HCT116 (cell line): ENCODE measurements at regions not wholly inside any gene's neighbourhood (a gene's known extent, or its start where the extent isn't known, plus 50 kb on each side); places are given as distances from the start of the nearest gene placed in this dataset.

Experiments used
- ATAC-seq: fragments of 200-7000 bp; cut with Tn5 transposase; 2 replicates; pipeline ENCODE4 v1.9.1; 2020; ENCODE audit warnings: mild to moderate bottlenecking, moderate library complexity
- BruUV-seq: library from RNA; stranded (reverse); fragments of 400-500 nt; replicated peaks from 2 replicates; lab custom pipeline; 2021; lab: Mats Ljungman, UMichigan
- CTCF ChIA-PET: fragments of 300-600 bp; sonication (Branson Sonifier 250); formaldehyde crosslinking; loops from one replicate; lab custom pipeline; 2021; ENCODE audit warnings: antibody characterized with exemption; lab: Charles Lee
- POLR2A ChIA-PET: fragments of 300-600, 350-600 bp; sonication (Branson Sonifier 250); formaldehyde crosslinking; loops from one replicate; lab custom pipeline; 2021; ENCODE audit warnings: antibody characterized with exemption; lab: Charles Lee
- RAD21 ChIA-PET, 2 experiments: fragments of 300-600 bp; sonication (Branson Sonifier 250); formaldehyde crosslinking; loops; one replicate each; lab custom pipeline; 2023; ENCODE audit warnings: low total read pairs in 2 of 2; ENCODE audit not compliant: uncharacterized antibody in 2 of 2, unreplicated experiment in 2 of 2, low non-redundant PET in 1 of 2; lab: Charles Lee
- DNase-seq: peaks from one replicate; pipeline ENCODE4 v3.0.0-alpha.2; 2010; ENCODE audit warnings: low read depth, low spot score
- H2AFZ ChIP-seq: fragments of 200-600 bp; shearing (Covaris generic), sonication (generic); 2 replicates; pipeline ENCODE4 v1.6.1; 2017; ENCODE audit warnings: low read depth, mixed run types, mixed read lengths, antibody characterized with exemption, low read length; ENCODE audit not compliant: poor library complexity, severe bottlenecking
- H3K27ac ChIP-seq: 2 replicates; pipeline ENCODE4 v1.5.1; 2012; ENCODE audit warnings: low read depth, low read length
- H3K27me3 ChIP-seq: fragments of 200-600 bp; sonication (generic); 2 replicates; pipeline ENCODE4 v1.6.1; 2016; ENCODE audit warnings: mixed run types, low read length, mixed read lengths; ENCODE audit not compliant: insufficient read depth
- H3K36me3 ChIP-seq, 2 experiments: fragments of 200-500 bp in 1 of 2; fragments of 200-600 bp in 1 of 2; sonication (Bioruptor generic) in 1 of 2; sonication (generic) in 1 of 2; 2 replicates each; pipeline versions ENCODE4 v1.5.1 to v1.6.1; 2014 to 2016; ENCODE audit warnings: low read length in 2 of 2, inconsistent platforms in 1 of 2, mixed read lengths in 1 of 2, mixed run types in 1 of 2; ENCODE audit not compliant: insufficient read depth in 2 of 2, control insufficient read depth in 1 of 2
- H3K4me1 ChIP-seq, 2 experiments: fragments of 200-600 bp in 1 of 2; sonication (generic) in 1 of 2; 2 replicates each; pipeline versions ENCODE4 v1.5.1 to v1.6.1; 2012 to 2017; ENCODE audit warnings: low read length in 2 of 2, inconsistent platforms in 1 of 2, mild to moderate bottlenecking in 1 of 2, mixed read lengths in 1 of 2, mixed run types in 1 of 2, moderate library complexity in 1 of 2; ENCODE audit not compliant: insufficient read depth in 2 of 2, control insufficient read depth in 1 of 2
- H3K4me2 ChIP-seq: fragments of 200-600 bp; sonication (generic); 2 replicates; pipeline ENCODE4 v1.6.1; 2017; ENCODE audit warnings: mixed run types, low read length, mixed read lengths
- H3K4me3 ChIP-seq, 2 experiments: fragments of 200-600 bp in 1 of 2; sonication (generic) in 1 of 2; replicated peaks in 1 of 2; 2 replicates each; pipeline ENCODE4 v1.5.1; 2011 to 2016; ENCODE audit warnings: low read length in 2 of 2, control low read depth in 1 of 2, low read depth in 1 of 2, mild to moderate bottlenecking in 1 of 2, mixed read lengths in 1 of 2, mixed run types in 1 of 2
- H3K79me2 ChIP-seq: fragments of 200-600 bp; sonication (generic); 2 replicates; pipeline ENCODE4 v1.6.1; 2017; ENCODE audit warnings: mild to moderate bottlenecking, mixed run types, low read length, moderate library complexity, mixed read lengths; ENCODE audit not compliant: insufficient read depth
- H3K9ac ChIP-seq: fragments of 200-600 bp; sonication (generic); 2 replicates; pipeline ENCODE4 v1.6.1; 2016; ENCODE audit warnings: low read length, mixed read lengths
- H3K9me2 ChIP-seq: fragments of 200-600 bp; sonication (generic), shearing (Covaris generic); 2 replicates; pipeline ENCODE4 v1.6.1; 2017; ENCODE audit warnings: mixed run types, mild to moderate bottlenecking, moderate library complexity; ENCODE audit not compliant: insufficient read depth
- H3K9me3 ChIP-seq, 2 experiments: fragments of 200-500 bp in 1 of 2; fragments of 200-600 bp in 1 of 2; sonication (Bioruptor generic) in 1 of 2; sonication (generic) in 1 of 2; 2 replicates each; pipeline ENCODE4 v1.6.1; 2014 to 2017; ENCODE audit warnings: low read length in 2 of 2, mixed read lengths in 2 of 2, inconsistent platforms in 1 of 2, low read depth in 1 of 2, mild to moderate bottlenecking in 1 of 2, mixed run types in 1 of 2, moderate library complexity in 1 of 2; ENCODE audit not compliant: control insufficient read depth in 1 of 2, insufficient read depth in 1 of 2
- H4K20me1 ChIP-seq: fragments of 200-600 bp; sonication (generic), shearing (Covaris generic); 2 replicates; pipeline ENCODE4 v1.6.1; 2017; ENCODE audit warnings: mixed run types, mild to moderate bottlenecking, moderate library complexity; ENCODE audit not compliant: insufficient read depth
- ATF3 ChIP-seq: IDR thresholded peaks from 2 replicates; pipeline ENCODE4 v1.6.1; 2012
- CEBPB ChIP-seq: IDR thresholded peaks from 2 replicates; pipeline ENCODE4 v1.6.1; 2012; ENCODE audit warnings: low read depth
- CTCF ChIP-seq, 3 experiments: fragments of 200-600 bp in 1 of 3; sonication (generic) in 1 of 3; IDR thresholded peaks in 2 of 3; conservative IDR thresholded peaks in 1 of 3; 2 replicates each; pipeline ENCODE4 v1.5.1; 2012 to 2017; ENCODE audit warnings: low read depth in 2 of 3, low read length in 2 of 3, antibody characterized with exemption in 1 of 3, borderline replicate concordance in 1 of 3, control low read depth in 1 of 3, mild to moderate bottlenecking in 1 of 3, mixed read lengths in 1 of 3, mixed run types in 1 of 3, moderate library complexity in 1 of 3; ENCODE audit not compliant: insufficient read depth in 1 of 3
- ELF1 ChIP-seq: IDR thresholded peaks from 2 replicates; pipeline ENCODE4 v1.6.1; 2012; ENCODE audit warnings: low read depth, borderline replicate concordance
- EZH2phosphoT487 ChIP-seq: fragments of 200-600 bp; IDR thresholded peaks from 2 replicates; pipeline ENCODE4 v1.6.1; 2018; ENCODE audit warnings: antibody characterized with exemption, borderline replicate concordance
- FOSL1 ChIP-seq: IDR thresholded peaks from 2 replicates; pipeline ENCODE4 v1.6.1; 2012; ENCODE audit warnings: low read depth
- JUND ChIP-seq: IDR thresholded peaks from 2 replicates; pipeline ENCODE4 v1.6.1; 2012
- MAX ChIP-seq: IDR thresholded peaks from 2 replicates; pipeline ENCODE4 v1.6.1; 2012
- POLR2A ChIP-seq: IDR thresholded peaks from 2 replicates; pipeline ENCODE4 v1.7.0; 2011; ENCODE audit warnings: borderline replicate concordance; ENCODE audit not compliant: insufficient read depth, insufficient read length; ENCODE audit errors: extremely low read depth
- RAD21 ChIP-seq: IDR thresholded peaks from 2 replicates; pipeline ENCODE4 v1.6.1; 2012; ENCODE audit warnings: low read depth, mild to moderate bottlenecking
- REST ChIP-seq: IDR thresholded peaks from 2 replicates; pipeline ENCODE4 v1.6.1; 2012; ENCODE audit warnings: low read depth
- SIN3A ChIP-seq: IDR thresholded peaks from 2 replicates; pipeline ENCODE4 v1.6.1; 2012; ENCODE audit warnings: low read depth
- SRF ChIP-seq: IDR thresholded peaks from 2 replicates; pipeline ENCODE4 v1.6.1; 2012; ENCODE audit warnings: low read depth
- YY1 ChIP-seq: IDR thresholded peaks from 2 replicates; pipeline ENCODE4 v1.6.1; 2011; ENCODE audit warnings: low read length, low read depth, moderate library complexity, mild to moderate bottlenecking; ENCODE audit not compliant: insufficient replicate concordance; ENCODE audit errors: extremely low read depth
- intact Hi-C: fragments of 100-400 bp; cut with micrococcal nuclease; formaldehyde crosslinking; loops from 2 replicates; pipeline ENCODE4 v1.10.0; 2022

DNA sequence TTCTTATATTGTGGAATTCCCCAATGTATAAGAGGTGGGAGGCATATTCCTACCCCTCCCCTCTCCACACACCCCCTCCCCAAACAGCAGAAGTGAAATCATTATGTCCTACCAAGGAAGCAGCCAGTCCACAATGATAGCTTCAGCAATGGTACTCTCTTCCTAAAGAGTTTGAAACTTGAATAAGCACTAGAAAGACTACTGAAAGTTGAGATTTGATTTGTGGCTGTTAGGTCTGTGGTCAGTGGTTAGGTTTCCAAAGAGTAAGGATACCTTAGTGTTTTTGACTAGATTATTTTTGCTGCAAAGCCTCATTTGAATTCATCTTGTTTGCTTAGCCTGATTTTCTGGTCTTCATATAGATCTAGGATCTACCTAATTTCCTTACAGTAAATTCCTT is 242.2 kb downstream of the DKK2 start:
- ChIA-PET POLR2A (no interaction called here), CTCF (no interaction called here), RAD21 (no interaction called here)
- no peaks in the 10 kb centered on the region for H3K36me3 ChIP-seq
- H4K20me1 ChIP-seq, result no peaks in the 10 kb centered on the region
- ATAC-seq, result no peak
- no peak overlapping the region for H3K4me3 ChIP-seq
- no TSS peak for BruUV-seq
- H3K4me2 ChIP-seq, result no peak overlapping the region
- no peaks in the 10 kb centered on the region for H3K9me2 ChIP-seq
- H3K9me3 ChIP-seq, result no peaks in the 10 kb centered on the region
- no peak overlapping the region for H3K9ac ChIP-seq
- H2AFZ ChIP-seq, result no peak overlapping the region
- no peak for DNase-seq
- intact Hi-C loops, result loop anchor here (1.0 kb wide), 1 partner anchor 12 kb away; no protein-coding TSS in a partner anchor
- no peaks in the 10 kb centered on the region for H3K27me3 ChIP-seq
- TF ChIP-seq JUND, result no peak
- TF ChIP-seq CEBPB, result no peak
- TF ChIP-seq EZH2phosphoT487, result no peak
- no peak for TF ChIP-seq ATF3
- TF ChIP-seq, all 23 proteins: peak for 0
- no peak overlapping the region for H3K27ac ChIP-seq
- no peaks in the 10 kb centered on the region for H3K79me2 ChIP-seq
- H3K4me1 ChIP-seq, result no peaks in the 10 kb centered on the region

GRCh38 chr4:106775636-106776035 is 260.5 kb downstream of the DKK2 start:
- Histone ChIP-seq H3K9me3 (no peaks in the 10 kb centered on the region), H3K9ac (no peak overlapping the region), H2AFZ (no peak overlapping the region), H3K4me3 (no peak overlapping the region), H3K4me2 (no peak overlapping the region), H3K4me1 (no peaks in the 10 kb centered on the region), H4K20me1 (no peaks in the 10 kb centered on the region), H3K27ac (no peak overlapping the region), H3K9me2 (no peaks in the 10 kb centered on the region), H3K79me2 (no peaks in the 10 kb centered on the region), H3K36me3 (no peaks in the 10 kb centered on the region), H3K27me3 (no peaks in the 10 kb centered on the region)
- DNase-seq, result no peak
- BruUV-seq, result no TSS peak
- no peak for ATAC-seq
- no peak for TF ChIP-seq CTCF (IDR thresholded peaks at IDR 0.05 in 2 of 3, conservative IDR thresholded peaks at IDR 0.05 in 1 of 3; ENCODE audit: borderline replicate concordance in 1 of 3, insufficient read depth in 1 of 3, low read depth in 2 of 3, low read length in 2 of 3)
- no peak for TF ChIP-seq MAX
- TF ChIP-seq FOSL1, result no peak
- no peak for TF ChIP-seq RAD21
- TF ChIP-seq POLR2A, result no peak
- TF ChIP-seq YY1, result no peak
- TF ChIP-seq ELF1, result no peak
- TF ChIP-seq REST, result no peak
- TF ChIP-seq ATF3, result no peak
- TF ChIP-seq SRF, result no peak
- no peak for TF ChIP-seq SIN3A
- intact Hi-C loops, result no loop called here
- POLR2A ChIA-PET, result no interaction called here
- RAD21 ChIA-PET, result no interaction called here
- CTCF ChIA-PET, result no interaction called here
